H9 (cell line): ENCODE measurements at regions not wholly inside any gene's neighbourhood (a gene's known extent, or its start where the extent isn't known, plus 50 kb on each side); places are given as distances from the start of the nearest gene placed in this dataset.
"Not testable (repeated sequence)": the region's sequence is repeated elsewhere in the genome, so short reads cannot be mapped to it uniquely, and the experiment has no call there.

ENCODE experiments used
- DNase-seq: peaks from one replicate; pipeline ENCODE4 v3.0.0-alpha.2; 2017
- H2AFZ ChIP-seq: one replicate; pipeline ENCODE4 v1.6.1; 2013; ENCODE audit warnings: mild to moderate bottlenecking, low read length, control low read depth, moderate library complexity
- H2AK5ac ChIP-seq: 2 replicates; pipeline ENCODE4 v1.6.1; 2013; ENCODE audit warnings: low read length, control low read depth, mixed read lengths; ENCODE audit not compliant: insufficient read length
- H2BK120ac ChIP-seq: one replicate; pipeline ENCODE4 v1.6.1; 2013; ENCODE audit warnings: low read depth, mild to moderate bottlenecking, low read length, control low read depth, inconsistent platforms; ENCODE audit not compliant: poor library complexity, severe bottlenecking
- H2BK12ac ChIP-seq: 2 replicates; pipeline ENCODE4 v1.6.1; 2013; ENCODE audit warnings: low read length, control low read depth, mixed read lengths, low read depth; ENCODE audit not compliant: insufficient read length
- H2BK15ac ChIP-seq: 2 replicates; pipeline ENCODE4 v1.6.1; 2013; ENCODE audit warnings: low read depth, low read length, control low read depth
- H2BK20ac ChIP-seq: one replicate; pipeline ENCODE4 v1.6.1; 2013; ENCODE audit warnings: low read depth, mild to moderate bottlenecking, low read length, control low read depth, inconsistent platforms; ENCODE audit not compliant: poor library complexity, severe bottlenecking
- H2BK5ac ChIP-seq: 2 replicates; pipeline ENCODE4 v1.6.1; 2013; ENCODE audit warnings: low read length, control low read depth, mixed read lengths; ENCODE audit not compliant: insufficient read length
- H3K14ac ChIP-seq: 2 replicates; pipeline ENCODE4 v1.6.1; 2013; ENCODE audit warnings: low read length, control low read depth; ENCODE audit not compliant: insufficient read depth
- H3K18ac ChIP-seq: 2 replicates; pipeline ENCODE4 v1.6.1; 2013; ENCODE audit warnings: low read depth, mild to moderate bottlenecking, mixed read lengths, low read length, control low read depth; ENCODE audit not compliant: insufficient read length
- H3K23ac ChIP-seq: 2 replicates; pipeline ENCODE4 v1.6.1; 2013; ENCODE audit warnings: low read length, control low read depth, mixed read lengths, low read depth; ENCODE audit not compliant: insufficient read length
- H3K23me2 ChIP-seq: 2 replicates; pipeline ENCODE4 v1.6.1; 2013; ENCODE audit warnings: low read depth, mild to moderate bottlenecking, mixed read lengths, low read length, control low read depth; ENCODE audit not compliant: insufficient read length, poor library complexity, severe bottlenecking
- H3K27ac ChIP-seq: 2 replicates; pipeline ENCODE4 v1.5.1; 2013; ENCODE audit warnings: low read length, control low read depth, mixed read lengths, low read depth; ENCODE audit not compliant: insufficient read length
- H3K27me3 ChIP-seq: 2 replicates; pipeline ENCODE4 v1.6.1; 2013; ENCODE audit warnings: low read length, control low read depth, inconsistent platforms; ENCODE audit not compliant: insufficient read depth
- H3K4ac ChIP-seq: 2 replicates; pipeline ENCODE4 v1.6.1; 2013; ENCODE audit warnings: low read depth, mild to moderate bottlenecking, control low read depth, inconsistent platforms, low read length, moderate library complexity
- H3K4me1 ChIP-seq: 2 replicates; pipeline ENCODE4 v1.6.1; 2013; ENCODE audit warnings: low read length, control low read depth, inconsistent platforms; ENCODE audit not compliant: insufficient read depth
- H3K4me2 ChIP-seq: 2 replicates; pipeline ENCODE4 v1.6.1; 2013; ENCODE audit warnings: low read length, control low read depth, mixed read lengths; ENCODE audit not compliant: insufficient read length, insufficient read depth
- H3K56ac ChIP-seq: 2 replicates; pipeline ENCODE4 v1.6.1; 2013; ENCODE audit warnings: low read depth, mild to moderate bottlenecking, mixed read lengths, low read length, control low read depth; ENCODE audit not compliant: insufficient read length
- H3K79me1 ChIP-seq: 2 replicates; pipeline ENCODE4 v1.6.1; 2013; ENCODE audit warnings: low read depth, mild to moderate bottlenecking, moderate library complexity, low read length, control low read depth, inconsistent platforms; ENCODE audit not compliant: insufficient read depth, poor library complexity, severe bottlenecking
- H3K79me2 ChIP-seq: 2 replicates; pipeline ENCODE4 v1.6.1; 2013; ENCODE audit warnings: low read length, control low read depth, inconsistent platforms; ENCODE audit not compliant: insufficient read depth
- H3K9ac ChIP-seq: 2 replicates; pipeline ENCODE4 v1.6.1; 2013; ENCODE audit warnings: low read length, control low read depth, mixed read lengths; ENCODE audit not compliant: insufficient read length; ENCODE audit errors: extremely low read depth
- H3K9me3 ChIP-seq: one replicate; pipeline ENCODE4 v1.6.1; 2013; ENCODE audit warnings: low read depth, low read length, inconsistent platforms; ENCODE audit not compliant: control insufficient read depth
- H3T11ph ChIP-seq: one replicate; pipeline ENCODE4 v1.6.1; 2013; ENCODE audit warnings: mild to moderate bottlenecking, low read length, control low read depth, inconsistent platforms
- H4K20me1 ChIP-seq: one replicate; pipeline ENCODE4 v1.6.1; 2013; ENCODE audit not compliant: control insufficient read depth, insufficient read length, insufficient read depth
- H4K5ac ChIP-seq: 2 replicates; pipeline ENCODE4 v1.6.1; 2013; ENCODE audit warnings: low read depth, mild to moderate bottlenecking, mixed read lengths, low read length, control low read depth; ENCODE audit not compliant: insufficient read length
- H4K8ac ChIP-seq: replicated peaks from 2 replicates; pipeline ENCODE4 v1.6.1; 2013; ENCODE audit warnings: low read length, control low read depth, mixed read lengths, low read depth; ENCODE audit not compliant: insufficient read length
- H4K91ac ChIP-seq: 2 replicates; pipeline ENCODE4 v1.6.1; 2013; ENCODE audit warnings: low read depth, mild to moderate bottlenecking, moderate library complexity, mixed read lengths, low read length, control low read depth; ENCODE audit not compliant: insufficient read length
- H3K27ac Mint-ChIP-seq, 3 experiments: 2 replicates in 2 of 3; 3 replicates in 1 of 3; pipeline ENCODE4 v1.8.0; 2020 to 2021; ENCODE audit warnings: mixed read lengths in 3 of 3, mild to moderate bottlenecking in 1 of 3, moderate library complexity in 1 of 3
- H3K27me3 Mint-ChIP-seq: 2 replicates; pipeline ENCODE4 v1.8.0; 2021; ENCODE audit warnings: low read depth, mild to moderate bottlenecking, moderate library complexity, mixed read lengths
- H3K36me3 Mint-ChIP-seq, 3 experiments: 2 replicates in 2 of 3; 3 replicates in 1 of 3; pipeline ENCODE4 v1.8.0; 2020 to 2021; ENCODE audit warnings: low read depth in 3 of 3, mixed read lengths in 3 of 3; ENCODE audit not compliant: insufficient read depth in 1 of 3
- H3K4me1 Mint-ChIP-seq, 2 experiments: 2 replicates each; pipeline ENCODE4 v1.8.0; 2020; ENCODE audit warnings: mixed read lengths in 2 of 2
- H3K4me3 Mint-ChIP-seq, 2 experiments: 2 replicates in 1 of 2; 3 replicates in 1 of 2; pipeline ENCODE4 v1.8.0; 2020 to 2021; ENCODE audit warnings: mild to moderate bottlenecking in 2 of 2, mixed read lengths in 2 of 2, moderate library complexity in 1 of 2
- H3K9me3 Mint-ChIP-seq, 2 experiments: 2 replicates in 1 of 2; 3 replicates in 1 of 2; pipeline ENCODE4 v1.8.0; 2020; ENCODE audit warnings: mild to moderate bottlenecking in 2 of 2, mixed read lengths in 2 of 2, moderate library complexity in 1 of 2
- WGBS: extraction: QIAGEN DNeasy Blood & Tissue Kit; methylation state at CpG from one replicate; pipeline ENCODE4 v1.1.7; 2013; ENCODE audit warnings: missing lambda C conversion rate, low lambda C conversion rate, mixed read lengths; ENCODE audit not compliant: insufficient read length; ENCODE audit errors: extremely low coverage; 5-methylcytosine and 5-hydroxymethylcytosine counted together

DNA sequence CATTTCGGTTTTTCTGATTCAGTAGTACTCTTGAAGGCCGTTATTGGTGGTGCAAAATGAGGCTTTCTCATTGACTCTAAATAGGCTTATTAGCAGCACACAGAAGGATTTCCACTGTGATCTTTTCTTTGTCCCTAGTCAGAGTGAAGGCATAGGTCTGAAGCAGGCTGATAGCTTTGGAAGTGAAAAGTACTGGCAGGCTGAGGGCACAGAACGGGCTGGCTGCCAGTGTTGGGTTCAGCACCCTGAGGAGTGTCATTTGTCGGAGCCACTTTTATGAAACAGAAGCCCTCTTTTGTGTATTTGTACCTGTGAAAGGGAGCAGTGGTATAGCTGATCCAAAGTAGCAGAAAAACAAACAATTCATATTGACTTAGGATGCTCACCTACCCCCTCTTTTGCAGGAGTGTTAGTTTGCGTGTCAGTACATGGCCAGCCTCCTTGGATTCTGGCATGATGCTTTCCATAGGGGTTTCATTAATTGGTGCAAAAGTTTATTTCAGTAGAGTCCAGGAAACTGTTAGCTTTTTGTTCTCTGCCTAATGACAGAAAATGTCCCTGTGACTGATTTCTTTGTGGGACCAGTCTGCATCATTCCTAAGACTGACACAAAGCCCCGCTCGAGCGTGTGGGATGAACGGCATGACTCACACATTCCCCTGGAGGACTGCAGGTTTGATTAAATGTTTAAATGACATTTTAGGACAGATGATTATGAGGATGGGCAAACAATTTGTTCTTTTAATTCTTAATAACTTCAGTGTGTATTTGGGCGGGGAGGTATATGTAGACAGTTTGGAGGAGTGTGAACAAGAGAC, 239.1 kb upstream of the VKORC1L1 start:
- not testable (repeated sequence) for H3K23me2 ChIP-seq, H3K79me1 ChIP-seq, H4K20me1 ChIP-seq, H3K4ac ChIP-seq, H3K27ac ChIP-seq, H2BK12ac ChIP-seq, H3K9me3 Mint-ChIP-seq, H4K8ac ChIP-seq, H3K27ac Mint-ChIP-seq, H3K4me2 ChIP-seq, H2BK120ac ChIP-seq, H4K5ac ChIP-seq, H3K4me1 Mint-ChIP-seq, H2BK20ac ChIP-seq, H2BK5ac ChIP-seq, H3K27me3 ChIP-seq, H3K79me2 ChIP-seq, H3T11ph ChIP-seq, H3K4me1 ChIP-seq, H3K9me3 ChIP-seq, H3K36me3 Mint-ChIP-seq, H3K9ac ChIP-seq, H3K27me3 Mint-ChIP-seq, H3K56ac ChIP-seq, H3K4me3 Mint-ChIP-seq, H2AFZ ChIP-seq, H4K91ac ChIP-seq, H3K18ac ChIP-seq, H3K14ac ChIP-seq, H3K23ac ChIP-seq, H2BK15ac ChIP-seq, DNase-seq, H2AK5ac ChIP-seq
- WGBS, result no CpG with 5 or more reads among the region's 10 CpGs

DNA sequence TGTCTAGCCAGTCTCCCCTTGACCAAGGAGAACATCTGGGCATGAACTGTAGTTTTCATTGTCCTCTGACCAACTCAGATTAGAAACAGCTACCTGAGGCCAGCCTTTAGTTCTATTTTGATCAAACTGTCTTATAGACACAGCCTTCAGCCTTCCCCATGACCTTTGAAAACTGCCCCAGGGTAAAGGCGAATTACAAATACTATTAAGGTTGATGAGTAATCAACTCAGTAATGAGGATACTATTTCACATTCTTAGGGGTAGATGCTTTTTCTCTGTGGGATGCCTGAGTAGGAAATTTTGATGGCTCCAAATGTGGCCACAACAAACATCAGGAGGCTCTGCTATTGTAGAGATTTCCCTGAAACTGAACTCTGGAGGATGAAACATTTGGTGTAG, 234.0 kb upstream of the VKORC1L1 start:
- H2BK15ac ChIP-seq, H2BK5ac ChIP-seq, H4K91ac ChIP-seq, H3K23me2 ChIP-seq, H2BK120ac ChIP-seq, DNase-seq, H3K27me3 ChIP-seq, H3K18ac ChIP-seq, H2BK12ac ChIP-seq, H3K4me2 ChIP-seq, H3K4me1 Mint-ChIP-seq, H3K4me3 Mint-ChIP-seq, H3T11ph ChIP-seq, H3K56ac ChIP-seq, H3K4me1 ChIP-seq, H3K27ac ChIP-seq, H3K79me2 ChIP-seq, H2AFZ ChIP-seq, H2BK20ac ChIP-seq, H3K4ac ChIP-seq, H3K9me3 ChIP-seq, H3K9ac ChIP-seq, H3K36me3 Mint-ChIP-seq, H4K8ac ChIP-seq, H3K14ac ChIP-seq, H2AK5ac ChIP-seq, H3K23ac ChIP-seq, H4K5ac ChIP-seq, H3K27me3 Mint-ChIP-seq, H3K79me1 ChIP-seq, H4K20me1 ChIP-seq, H3K27ac Mint-ChIP-seq, H3K9me3 Mint-ChIP-seq: not testable (repeated sequence)
- WGBS, result no CpG with 5 or more reads among the region's 1 CpG
